Medulla oblongata (tissue), 1 donor: ENCODE measurements at regions not wholly inside any gene's neighbourhood (a gene's known extent, or its start where the extent isn't known, plus 50 kb on each side); places are given as distances from the start of the nearest gene placed in this dataset.
"Not testable (repeated sequence)": the region's sequence is repeated elsewhere in the genome, so short reads cannot be mapped to it uniquely, and the experiment has no call there.

Experiments
- DNase-seq: peaks from one replicate; pipeline ENCODE4 v3.0.0-alpha.2; 2015; ENCODE audit errors: extremely low spot score

DNA sequence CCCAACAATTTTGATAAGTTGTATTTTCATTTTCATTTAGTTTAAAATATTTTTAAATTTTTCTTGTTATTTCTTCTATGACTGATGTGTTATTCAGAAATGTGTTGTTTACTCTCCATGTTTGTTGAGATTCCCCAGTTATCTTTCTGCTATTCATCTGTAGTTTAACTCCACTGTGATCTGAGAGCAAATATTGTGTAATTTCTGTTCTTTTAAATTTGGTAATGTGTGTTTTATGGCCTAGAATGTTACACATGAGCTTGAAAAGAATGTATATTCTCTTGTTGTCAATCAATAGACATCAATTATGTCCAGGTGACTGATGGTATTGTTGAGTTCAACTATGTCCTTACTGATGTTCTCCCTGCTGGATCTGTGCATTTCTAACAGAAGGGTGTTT, 188.2 kb downstream of the CYP26B1 start:
- no peak for DNase-seq

DNA sequence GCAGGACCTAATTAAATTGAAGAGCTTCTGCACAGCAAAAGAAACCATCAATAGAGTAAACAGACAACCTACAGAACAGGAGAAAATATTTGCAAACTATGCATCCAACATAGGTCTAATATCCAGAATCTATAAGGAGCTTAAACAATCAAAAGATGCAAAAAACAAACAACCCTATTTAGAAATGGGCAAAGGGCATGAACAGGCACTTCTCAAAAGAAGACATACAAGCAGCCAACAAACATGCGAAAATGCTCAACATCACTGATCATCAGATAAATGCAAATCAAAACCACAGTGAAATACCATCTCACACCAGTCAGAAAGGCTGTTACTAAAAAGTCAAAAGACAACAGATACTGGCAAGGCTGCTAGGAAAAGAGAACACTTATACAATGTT, 189.2 kb downstream of the CYP26B1 start:
- not testable (repeated sequence) for DNase-seq

DNA sequence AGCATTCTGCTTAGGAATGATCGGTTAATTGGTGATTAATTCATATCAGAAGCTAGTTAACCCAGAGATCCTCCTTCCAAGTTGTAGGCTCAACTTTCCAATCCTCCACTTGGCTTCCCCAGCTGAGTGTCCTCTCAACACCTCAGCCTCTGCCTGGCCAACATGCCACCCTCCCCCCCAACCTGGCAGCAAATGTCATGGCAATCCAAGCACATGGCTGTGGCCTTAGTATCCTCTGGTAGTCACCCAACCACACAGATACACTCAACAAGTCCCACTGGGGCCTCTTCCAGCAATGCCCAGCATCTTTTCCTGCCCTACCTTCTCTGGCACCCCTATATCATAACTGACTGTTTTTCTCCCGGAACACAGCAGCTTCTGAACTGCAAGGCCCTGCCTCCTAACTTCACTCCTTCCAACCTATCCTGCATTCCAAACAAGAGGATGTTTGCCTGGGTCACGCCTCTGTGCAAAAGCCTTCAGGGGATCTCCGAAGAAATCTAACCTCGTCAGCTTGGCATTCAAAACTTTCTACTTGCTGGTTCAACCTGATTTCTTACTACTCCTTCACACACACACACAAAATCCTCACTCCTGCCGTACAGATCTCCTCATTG, 195.0 kb downstream of the CYP26B1 start:
- DNase-seq: no peak

DNA sequence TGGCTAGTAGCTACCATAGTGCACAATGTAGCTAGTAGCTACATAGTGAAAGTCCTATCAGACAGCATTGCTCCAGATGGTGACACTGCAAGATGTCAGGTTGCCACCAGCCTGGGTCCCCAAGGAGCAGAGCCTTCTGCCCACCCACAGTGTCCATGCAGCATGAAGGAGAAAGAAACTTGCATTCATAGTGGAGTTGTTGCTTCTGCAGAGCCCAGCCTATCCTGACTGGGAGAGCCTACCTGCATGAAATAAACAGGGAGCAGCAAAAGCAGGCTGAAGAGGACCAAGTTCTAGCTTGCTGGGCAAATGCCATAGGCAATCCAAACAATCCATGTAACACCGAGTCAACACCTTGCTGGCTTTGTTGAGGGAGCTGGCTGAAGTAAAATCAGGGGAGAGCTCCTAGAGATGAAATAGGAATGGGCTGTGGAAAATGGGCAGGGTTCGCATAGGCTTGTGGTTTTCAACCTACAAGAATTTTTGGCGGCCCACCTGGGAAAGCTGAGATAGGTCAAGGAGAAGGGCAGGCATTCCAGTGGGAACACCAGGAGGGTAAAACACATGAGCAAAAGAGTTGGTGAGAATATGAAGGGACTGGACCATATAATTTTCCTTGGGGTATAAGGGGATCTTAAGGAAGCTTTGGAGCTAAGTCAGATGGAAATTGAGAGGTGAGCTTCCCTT, 195.8 kb downstream of the CYP26B1 start:
- DNase-seq: no peak

DNA sequence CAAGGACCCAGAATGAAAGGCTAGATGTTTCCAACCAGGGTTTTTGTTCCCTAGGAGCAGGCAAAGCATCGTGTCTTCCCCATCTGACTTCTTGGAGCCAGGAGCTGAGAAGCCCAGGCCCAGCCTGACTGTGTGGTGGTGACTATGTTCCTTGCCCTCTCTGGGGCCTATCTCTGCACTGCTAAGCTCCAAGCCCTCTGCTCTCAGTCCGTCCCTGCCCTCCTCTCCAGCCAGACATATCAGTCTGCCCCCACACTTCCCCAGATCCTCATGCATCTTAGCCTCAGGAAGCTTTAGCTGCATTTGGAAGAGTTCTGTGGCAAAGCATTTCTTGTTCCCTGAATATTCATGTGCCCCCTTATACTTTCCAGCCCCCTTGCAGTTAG, 196.6 kb downstream of the CYP26B1 start:
- DNase-seq: no peak

DNA sequence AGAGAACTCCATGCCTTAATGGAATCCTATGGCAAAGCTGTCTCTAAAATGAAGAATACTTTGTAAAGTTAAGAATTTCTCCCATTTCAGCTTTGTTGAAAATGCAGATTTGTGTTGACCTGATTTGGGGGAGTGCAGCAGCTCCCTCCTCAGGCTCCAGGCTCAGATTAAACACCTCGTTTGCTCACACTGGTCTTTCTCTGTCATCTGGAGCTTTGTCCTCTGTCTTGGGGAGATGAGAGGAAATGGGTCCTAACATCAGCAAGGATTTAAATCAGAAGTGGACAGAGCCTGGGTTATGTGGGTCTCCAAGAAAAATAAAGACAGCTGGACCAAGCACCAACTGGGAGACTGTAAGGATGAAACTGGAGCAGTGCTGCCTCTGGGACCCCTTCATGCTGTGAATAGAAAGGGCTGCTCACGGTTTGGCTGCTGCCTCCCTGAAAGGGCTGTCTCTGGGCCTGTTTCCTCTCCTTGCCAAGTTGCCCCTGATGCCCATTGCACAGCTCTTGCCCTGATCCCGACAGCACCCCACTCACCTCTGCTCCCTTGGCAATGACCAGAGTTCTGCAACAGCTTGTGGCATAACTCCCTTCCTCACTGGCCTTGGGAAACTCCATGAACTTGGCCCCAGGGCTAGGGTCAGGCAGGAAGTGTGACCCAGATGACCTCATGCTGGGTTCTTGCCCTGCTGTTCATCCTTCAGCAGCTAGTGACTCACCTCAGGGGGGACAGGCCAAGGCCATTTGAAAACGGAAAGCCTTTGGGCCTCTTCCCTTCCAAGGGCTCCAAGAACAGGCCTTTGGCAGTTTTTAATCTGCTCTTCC, 197.2 kb downstream of the CYP26B1 start:
- DNase-seq: peak; percentile 40

DNA sequence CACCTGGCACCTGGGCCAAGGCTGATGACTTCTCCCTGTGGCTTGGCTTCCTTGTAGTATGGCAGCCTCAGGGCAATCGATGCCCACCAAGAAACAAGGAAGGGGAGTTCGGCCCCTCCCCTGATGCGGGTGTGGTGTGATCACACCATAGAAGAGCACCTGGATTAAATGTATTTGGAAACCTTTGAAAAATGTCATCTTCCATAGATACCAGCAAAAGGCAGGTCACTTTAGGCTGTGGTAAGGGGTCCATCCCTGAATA, 198.2 kb downstream of the CYP26B1 start:
- DNase-seq: no peak

DNA sequence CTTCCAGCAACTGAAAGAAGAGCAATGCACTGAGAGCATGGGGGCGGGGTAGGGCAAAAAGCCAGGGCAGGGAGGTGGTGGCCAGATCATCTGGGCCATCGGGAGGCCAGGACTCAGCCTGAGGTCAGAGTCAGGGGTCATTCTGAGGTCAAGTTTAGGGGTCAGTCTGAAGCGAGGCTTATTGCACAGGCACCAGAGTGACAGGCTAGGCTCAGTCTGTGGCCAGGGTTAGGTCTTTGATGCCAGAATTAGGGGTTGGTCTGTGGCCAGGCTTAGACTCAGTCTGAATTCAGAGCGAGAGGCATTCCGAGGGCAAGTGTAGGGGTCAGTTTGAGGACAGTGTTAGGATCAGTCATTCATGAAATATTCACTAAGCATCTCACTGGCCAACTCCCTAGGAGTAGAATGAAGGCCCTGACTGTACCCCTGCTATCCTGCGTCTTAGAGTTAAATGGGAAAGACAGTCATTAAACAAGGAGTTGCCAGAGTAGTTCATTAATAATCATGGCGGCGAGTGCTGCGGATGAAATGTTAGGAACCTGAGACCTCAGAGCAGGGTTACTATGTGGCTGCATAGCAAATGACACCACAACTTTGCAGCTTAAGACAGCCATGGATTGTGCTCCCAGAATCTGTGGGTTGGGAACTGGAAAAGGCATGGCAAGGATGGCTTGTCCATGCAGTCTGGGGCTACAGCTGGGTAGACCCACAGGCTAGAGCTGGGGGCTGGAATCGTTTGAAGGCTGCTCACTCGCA, 198.7 kb downstream of the CYP26B1 start:
- no peak for DNase-seq

DNA sequence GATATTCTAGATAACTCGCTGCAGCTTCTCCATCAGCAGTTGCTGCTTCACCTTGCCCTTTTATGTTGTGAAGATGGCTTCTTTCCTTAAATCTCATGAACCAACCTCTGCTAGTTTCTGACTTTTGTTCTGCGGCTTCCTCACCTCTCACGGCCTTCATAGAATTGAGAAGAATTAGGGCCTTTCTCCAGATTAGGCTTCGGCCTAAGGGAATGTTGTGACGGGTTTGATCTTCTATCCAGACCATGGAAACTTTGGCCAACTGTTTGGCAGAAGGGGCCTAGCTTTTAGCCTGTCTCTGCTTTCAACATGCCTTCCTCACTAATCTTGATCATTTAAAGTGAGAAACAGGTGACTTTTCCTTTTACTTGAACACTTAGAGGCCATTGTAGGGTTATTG, 199.9 kb downstream of the CYP26B1 start:
- no peak for DNase-seq

DNA sequence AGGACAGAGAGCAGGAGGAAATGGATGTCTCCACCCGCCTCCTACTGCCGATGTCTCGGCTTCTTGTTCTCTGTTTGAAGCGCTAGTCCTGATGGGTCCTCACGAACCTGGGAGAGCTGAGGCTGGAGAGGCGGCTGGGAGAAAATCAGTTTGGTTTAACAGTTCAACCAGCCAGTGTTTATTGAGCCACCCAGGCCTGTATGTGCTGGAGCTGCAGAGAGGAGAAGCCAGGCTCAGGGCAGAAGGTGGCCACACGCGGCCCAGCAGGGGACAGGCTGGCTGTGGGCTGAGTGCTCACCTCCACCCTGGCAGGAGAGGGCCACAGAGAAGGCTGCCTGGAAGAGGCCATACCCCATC, 202.1 kb downstream of the CYP26B1 start:
- no peak for DNase-seq

DNA sequence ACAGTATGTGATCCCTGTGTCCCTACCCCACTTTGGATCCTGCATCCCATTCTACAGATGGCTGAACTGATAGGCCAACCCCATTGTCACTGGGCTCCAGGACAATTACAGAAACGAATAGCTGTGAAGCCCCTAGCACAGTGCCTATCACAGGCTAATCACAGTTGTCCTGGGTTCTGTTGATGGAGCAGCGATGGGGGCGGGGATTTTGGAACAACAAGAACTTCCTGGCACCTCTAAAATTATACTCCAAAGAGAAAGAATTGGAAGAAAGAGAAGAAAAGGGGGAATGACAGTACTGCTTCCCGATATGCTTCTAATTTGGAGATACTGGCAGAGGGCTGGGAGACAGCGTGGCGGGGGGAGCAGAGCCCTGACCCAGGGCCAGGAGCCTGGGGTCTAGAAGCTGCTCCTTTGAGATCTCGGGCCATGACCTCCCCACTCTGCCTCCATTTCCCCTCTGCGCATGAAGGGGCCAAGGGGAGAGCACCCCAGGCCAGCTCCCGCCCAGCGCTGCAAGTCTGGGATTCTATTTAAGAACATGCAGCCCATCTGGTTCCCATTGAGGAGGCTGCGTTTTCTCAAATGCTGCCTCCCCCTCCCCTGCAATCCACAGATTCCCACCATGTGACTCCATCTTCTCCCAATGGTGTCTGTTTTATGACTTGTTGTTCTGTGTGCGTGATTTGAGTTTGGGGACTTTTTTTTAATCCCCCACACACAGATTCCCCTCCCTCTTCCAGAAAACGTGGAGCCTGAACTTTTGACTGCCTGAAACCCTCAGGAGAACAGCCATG, 202.7 kb downstream of the CYP26B1 start:
- no peak for DNase-seq

DNA sequence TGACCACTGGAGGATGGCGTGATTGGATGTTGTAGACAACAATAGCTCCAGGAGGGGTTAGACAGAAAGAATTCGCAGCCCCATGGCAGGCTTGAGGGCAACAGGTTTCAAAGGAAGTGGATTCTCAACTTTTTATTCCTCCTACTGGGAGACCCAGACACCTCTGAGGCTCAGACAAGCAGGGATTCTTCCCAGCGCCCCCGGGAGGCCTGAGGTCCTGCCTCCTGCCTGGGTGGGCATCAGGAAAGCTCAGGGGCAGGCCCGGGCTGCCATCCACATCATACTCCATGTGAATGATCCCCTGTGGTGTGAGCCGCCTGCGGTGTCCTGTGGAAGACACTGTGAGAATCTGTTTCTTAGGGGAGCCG, 203.5 kb downstream of the CYP26B1 start:
- no peak for DNase-seq

DNA sequence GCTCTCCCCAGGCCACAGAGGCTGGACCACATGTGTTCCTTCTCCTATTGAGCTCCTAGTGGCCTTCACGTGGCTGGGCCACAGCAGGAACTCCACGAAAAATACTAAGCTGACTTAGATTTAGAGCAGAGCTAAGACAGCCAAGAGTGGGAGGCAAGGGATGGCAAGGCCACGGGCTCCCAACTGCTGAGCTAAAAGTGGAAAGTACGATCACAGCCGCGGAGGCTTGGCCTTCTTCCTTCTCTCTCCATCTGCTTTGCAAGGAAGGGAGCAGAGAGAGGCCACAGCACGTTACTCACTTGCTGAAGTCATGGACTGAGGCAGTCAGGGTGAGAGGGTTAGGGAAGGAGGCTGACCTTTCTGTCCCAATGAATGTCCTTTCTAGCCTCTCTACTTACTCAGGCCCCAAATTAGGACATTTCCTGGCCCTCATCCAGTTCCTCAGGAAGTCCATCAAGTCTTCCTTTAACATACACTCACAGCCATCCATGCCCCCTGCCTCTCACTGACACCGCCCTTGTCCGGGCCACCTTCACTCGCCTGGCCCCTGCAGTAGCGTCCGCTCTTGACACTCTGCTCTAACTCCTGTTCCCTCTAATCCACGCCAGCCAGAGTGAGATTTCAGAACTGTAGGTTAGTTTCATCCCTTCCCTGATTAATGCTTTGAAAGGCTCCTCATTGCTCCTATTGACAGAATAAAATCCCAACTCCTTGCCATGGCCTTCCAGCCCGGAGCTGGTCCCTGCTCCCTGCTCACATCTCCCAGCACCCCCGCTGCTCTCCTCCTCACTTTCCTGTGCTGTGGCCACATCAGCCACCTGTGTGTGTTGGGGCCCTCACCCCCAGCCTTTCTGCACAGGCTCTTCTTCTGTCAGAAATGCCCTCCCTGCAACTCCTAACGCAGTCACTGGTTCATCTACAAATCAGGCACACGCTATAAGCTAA, 204.2 kb downstream of the CYP26B1 start:
- DNase-seq: no peak

DNA sequence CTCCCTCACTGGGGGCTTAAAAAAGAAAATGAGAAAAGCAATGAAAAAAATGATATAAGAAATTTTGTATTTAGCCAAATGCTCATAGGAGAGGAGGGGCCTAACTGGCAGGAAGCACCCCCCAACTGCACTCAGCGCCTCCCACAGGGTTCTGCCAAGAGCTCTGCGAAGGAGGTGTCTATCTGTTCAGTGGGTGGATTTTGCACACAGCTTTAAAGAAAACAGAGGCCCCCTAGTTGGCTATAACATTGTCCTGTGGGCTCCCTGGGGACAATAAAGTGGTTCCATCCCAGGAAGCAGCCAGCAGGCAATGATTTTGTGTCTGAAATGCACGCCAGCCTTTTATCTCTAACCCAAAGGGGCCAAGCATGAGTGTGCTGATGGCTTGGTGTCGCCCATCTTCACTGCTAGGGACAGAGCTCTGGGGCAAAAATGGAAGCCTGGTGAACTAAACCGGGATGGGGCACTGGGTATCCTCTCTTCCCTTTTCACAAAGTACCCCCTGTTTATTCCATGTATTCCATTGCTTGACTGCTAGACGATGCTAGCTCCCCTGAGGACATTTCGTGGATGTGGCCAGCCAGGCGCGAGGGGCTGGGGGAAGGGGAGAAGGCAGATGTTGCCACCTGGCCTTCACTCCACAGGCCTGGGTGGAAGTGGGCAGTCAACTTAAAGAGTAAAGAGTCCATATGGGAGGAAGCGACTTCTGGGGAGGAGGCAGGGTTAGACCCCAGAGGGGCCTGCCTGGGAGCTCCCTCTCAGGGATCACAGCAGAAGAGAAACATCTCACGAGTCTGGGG, 205.7 kb downstream of the CYP26B1 start:
- DNase-seq: no peak

DNA sequence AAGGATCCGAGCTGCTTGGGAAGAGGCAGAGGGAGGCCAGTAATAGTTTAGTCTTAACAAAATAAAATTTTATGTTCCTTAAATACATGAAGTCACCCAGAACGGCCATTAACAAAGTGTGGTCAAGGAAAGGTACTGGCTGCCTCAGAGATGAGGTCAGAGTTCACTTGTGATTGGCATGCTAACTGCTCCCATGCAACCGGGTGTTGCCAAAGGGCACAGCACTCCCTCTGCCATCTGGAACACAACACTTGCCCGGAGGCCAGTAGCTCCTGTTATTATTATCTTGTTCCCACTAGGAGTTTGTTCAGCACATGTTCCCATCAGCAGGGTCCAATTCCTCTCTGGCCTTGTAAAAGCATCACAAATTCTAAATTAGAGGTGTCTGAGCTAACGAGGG, 207.0 kb downstream of the CYP26B1 start:
- no peak for DNase-seq

DNA sequence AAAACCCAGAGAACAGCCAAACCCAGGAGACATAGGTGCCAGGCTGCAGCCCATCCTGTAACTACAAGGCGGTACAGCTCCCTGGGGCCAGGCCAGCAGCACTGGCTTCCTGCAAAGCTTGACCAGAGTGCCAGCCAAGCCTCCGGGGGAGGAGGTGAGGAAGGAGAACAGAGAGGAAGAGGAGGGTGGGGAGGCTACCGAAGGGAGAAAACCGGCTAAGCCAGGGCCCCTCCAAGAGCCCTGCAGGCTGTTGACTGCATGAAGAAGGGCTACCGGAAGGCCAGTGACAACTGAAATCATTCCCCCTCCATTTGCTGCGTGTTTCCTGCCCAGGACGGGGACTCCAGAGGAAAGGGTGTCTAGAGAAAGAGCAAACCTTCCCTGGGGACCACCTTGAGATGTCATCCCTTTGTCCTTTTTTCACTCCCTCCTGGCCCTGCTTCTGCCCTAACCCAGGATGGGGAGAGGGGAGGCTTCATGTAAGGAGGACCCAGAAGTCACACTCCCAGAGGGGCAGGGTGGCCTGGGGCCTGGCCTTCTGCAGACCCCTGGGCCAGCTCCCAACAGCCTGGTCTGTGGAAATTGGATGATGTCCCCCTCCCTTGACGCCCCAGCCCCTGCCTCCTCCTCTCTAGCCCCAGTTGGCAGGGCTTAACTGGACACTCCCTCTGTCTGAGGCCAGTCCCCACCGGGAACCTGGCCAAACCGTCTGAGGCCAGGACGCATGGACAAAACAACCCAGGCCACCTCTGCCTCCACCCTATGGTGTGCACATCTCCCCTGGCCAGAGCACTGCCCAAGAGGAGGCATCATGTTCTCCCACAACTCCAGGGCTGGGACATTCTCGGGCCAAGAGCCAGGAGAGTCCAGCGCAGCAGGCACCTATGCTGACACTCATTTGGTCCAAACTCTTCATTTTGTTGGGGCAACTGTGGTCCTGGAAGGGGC, 207.8 kb downstream of the CYP26B1 start:
- DNase-seq: no peak

DNA sequence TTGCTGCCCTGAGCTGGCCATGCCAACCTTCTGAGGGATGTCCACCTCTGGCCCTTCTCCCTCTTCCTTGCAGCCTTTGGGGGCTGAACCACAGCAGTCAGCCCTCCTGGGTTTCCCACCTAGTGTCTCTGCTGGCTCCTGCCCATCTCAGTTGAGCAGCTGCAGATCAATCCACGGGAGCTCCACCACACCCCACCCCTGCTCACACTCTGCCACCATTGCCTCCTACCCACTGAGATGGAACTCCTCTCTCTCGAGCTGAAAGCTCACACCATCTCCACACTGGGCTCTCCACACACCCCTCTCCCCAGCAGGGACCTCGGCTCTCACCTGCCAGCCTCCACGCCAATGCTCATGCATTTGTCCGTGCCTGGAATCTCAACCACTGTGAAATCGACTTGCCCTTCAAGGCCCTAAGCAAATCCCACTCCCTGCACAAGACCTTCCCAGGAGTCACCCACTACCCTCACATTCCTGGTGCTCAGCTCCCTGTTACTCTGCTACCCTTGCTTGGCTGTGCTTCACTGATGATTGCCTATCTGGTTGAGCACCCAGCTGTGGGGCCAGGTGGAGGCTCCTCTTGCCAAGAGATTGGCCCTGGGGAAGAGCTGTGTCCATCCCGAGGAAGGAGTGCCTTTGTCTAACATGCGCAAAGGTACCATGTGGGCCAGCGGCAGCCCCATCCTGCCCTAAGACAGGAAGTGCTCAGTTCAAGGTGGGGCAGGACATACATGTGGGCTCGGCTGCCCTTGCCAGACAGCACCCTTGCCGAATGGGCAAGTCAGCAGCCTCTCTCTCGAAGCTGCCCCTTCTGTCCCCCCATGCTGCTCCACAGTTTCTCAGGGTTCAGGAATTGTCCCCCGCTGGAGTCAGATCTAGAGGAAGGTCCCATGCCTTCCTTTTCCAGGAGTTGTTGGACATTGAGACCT, 208.7 kb downstream of the CYP26B1 start:
- DNase-seq: no peak

DNA sequence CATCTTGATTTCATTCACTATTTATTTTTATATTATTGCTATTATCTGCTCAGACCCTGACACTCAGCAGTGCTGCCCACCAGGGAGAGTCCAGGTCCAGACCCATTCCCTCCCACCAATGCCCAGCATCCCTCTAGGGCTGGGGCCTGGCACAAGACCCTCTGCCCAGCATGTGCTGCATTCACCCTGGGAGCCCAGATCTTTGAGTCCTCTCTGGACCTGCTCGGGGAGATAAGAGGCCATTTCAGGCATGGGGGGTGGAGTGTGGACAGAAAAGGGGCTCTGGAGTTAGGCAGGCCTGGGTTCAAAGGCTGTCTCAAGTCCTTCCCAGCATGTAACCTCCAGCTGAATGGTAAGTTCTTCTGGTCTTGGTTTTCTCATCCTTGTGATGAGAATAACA, 209.6 kb downstream of the CYP26B1 start:
- no peak for DNase-seq
